Suppressor macrophage treated with lipopolysaccharide for 4 hours (primary cell): ENCODE measurements at regions not wholly inside any gene's neighbourhood (a gene's known extent, or its start where the extent isn't known, plus 50 kb on each side); places are given as distances from the start of the nearest gene placed in this dataset.

Experiments
- DNase-seq: peaks from one replicate; pipeline ENCODE4 v3.0.0-alpha.2; 2020

GRCh38 chr16:48487287-48487686, 102.1 kb upstream of the SIAH1 start:
- no peak for DNase-seq

GRCh38 chr16:48481772-48482171, 96.6 kb upstream of the SIAH1 start:
- DNase-seq = no peak

- DNase-seq = no peak
Measured at GRCh38 chr16:48481211-48481610, 96.0 kb upstream of the SIAH1 start.

- DNase-seq = peak; percentile 87
Measured at GRCh38 chr16:48479955-48480354, 94.7 kb upstream of the SIAH1 start.

GRCh38 chr16:48479329-48479728, 94.1 kb upstream of the SIAH1 start:
- no peak for DNase-seq

- no peak for DNase-seq
Measured at GRCh38 chr16:48478393-48478792, 93.2 kb upstream of the SIAH1 start.

- no peak for DNase-seq
Measured at GRCh38 chr16:48471435-48471834, 86.2 kb upstream of the SIAH1 start.

- no peak for DNase-seq
Measured at GRCh38 chr16:48462106-48462740, 77.0 kb upstream of the SIAH1 start.

- DNase-seq = peak; percentile 24
Measured at GRCh38 chr16:48459167-48459566, 74.0 kb upstream of the SIAH1 start.

- DNase-seq = no peak
Measured at GRCh38 chr16:48454051-48454450, 68.8 kb upstream of the SIAH1 start.

GRCh38 chr16:48452991-48453760, 68.0 kb upstream of the SIAH1 start:
- DNase-seq = no peak

- DNase-seq = no peak
Measured at GRCh38 chr16:48451323-48451722, 66.1 kb upstream of the SIAH1 start.

- no peak for DNase-seq
Measured at GRCh38 chr16:48450367-48450766, 65.2 kb upstream of the SIAH1 start.

GRCh38 chr16:48448841-48449481, 63.7 kb upstream of the SIAH1 start:
- peak; percentile 55 for DNase-seq

- no peak for DNase-seq
Measured at GRCh38 chr16:48447940-48448536, 62.8 kb upstream of the SIAH1 start.

GRCh38 chr16:48447428-48447827, 62.2 kb upstream of the SIAH1 start:
- DNase-seq = no peak

GRCh38 chr16:48446534-48446920, 61.3 kb upstream of the SIAH1 start:
- no peak for DNase-seq

- no peak for DNase-seq
Measured at GRCh38 chr16:48445782-48446533, 60.7 kb upstream of the SIAH1 start.

- DNase-seq = peak; percentile 78
Measured at GRCh38 chr16:48444574-48444973, 59.4 kb upstream of the SIAH1 start.

- DNase-seq = no peak
Measured at GRCh38 chr16:48442379-48442778, 57.2 kb upstream of the SIAH1 start.

- no peak for DNase-seq
Measured at GRCh38 chr16:48441863-48442279, 56.7 kb upstream of the SIAH1 start.

- no peak for DNase-seq
Measured at GRCh38 chr16:48441106-48441505, 55.9 kb upstream of the SIAH1 start.

GRCh38 chr16:48438414-48438813, 53.2 kb upstream of the SIAH1 start:
- no peak for DNase-seq
